ENCODE measurements at regions not wholly inside any gene's neighbourhood (a gene's known extent, or its start where the extent isn't known, plus 50 kb on each side); places are given as distances from the start of the nearest gene placed in this dataset.

GRCh38 chr6:135796643-135797305 is 54.7 kb upstream of the PDE7B start:
- no peak overlapping the region for H3K4me3 ChIP-seq (ENCODE audit: low read depth in 1 of 2, low read length in 2 of 2)
- no peaks in the 10 kb centered on the region for H3K4me1 ChIP-seq (ENCODE audit: insufficient read depth, low read length)
- ATAC-seq (ENCODE audit: insufficient read depth, low read depth), result no peak

GRCh38 chr6:135797361-135797760 is 54.1 kb upstream of the PDE7B start:
- TF ChIP-seq EZH2 (IDR thresholded peaks at IDR 0.05; ENCODE audit: borderline replicate concordance, low read depth, low read length, severe bottlenecking), result no peak
- TF ChIP-seq, protein P1, sequence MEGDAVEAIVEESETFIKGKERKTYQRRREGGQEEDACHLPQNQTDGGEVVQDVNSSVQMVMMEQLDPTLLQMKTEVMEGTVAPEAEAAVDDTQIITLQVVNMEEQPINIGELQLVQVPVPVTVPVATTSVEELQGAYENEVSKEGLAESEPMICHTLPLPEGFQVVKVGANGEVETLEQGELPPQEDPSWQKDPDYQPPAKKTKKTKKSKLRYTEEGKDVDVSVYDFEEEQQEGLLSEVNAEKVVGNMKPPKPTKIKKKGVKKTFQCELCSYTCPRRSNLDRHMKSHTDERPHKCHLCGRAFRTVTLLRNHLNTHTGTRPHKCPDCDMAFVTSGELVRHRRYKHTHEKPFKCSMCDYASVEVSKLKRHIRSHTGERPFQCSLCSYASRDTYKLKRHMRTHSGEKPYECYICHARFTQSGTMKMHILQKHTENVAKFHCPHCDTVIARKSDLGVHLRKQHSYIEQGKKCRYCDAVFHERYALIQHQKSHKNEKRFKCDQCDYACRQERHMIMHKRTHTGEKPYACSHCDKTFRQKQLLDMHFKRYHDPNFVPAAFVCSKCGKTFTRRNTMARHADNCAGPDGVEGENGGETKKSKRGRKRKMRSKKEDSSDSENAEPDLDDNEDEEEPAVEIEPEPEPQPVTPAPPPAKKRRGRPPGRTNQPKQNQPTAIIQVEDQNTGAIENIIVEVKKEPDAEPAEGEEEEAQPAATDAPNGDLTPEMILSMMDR (IDR thresholded peaks at IDR 0.05; ENCODE audit: borderline replicate concordance, extremely low read depth, low read length, poor library complexity, severe bottlenecking), result no peak
- Histone ChIP-seq H3K36me3 (ENCODE audit: insufficient read depth, low read length) (no peaks in the 10 kb centered on the region), H3K4me3 (ENCODE audit: low read depth in 1 of 2, low read length in 2 of 2) (no peak overlapping the region), H3K9me3 (ENCODE audit: insufficient read depth, low read length, severe bottlenecking) (no peaks in the 10 kb centered on the region), H4K20me1 (ENCODE audit: insufficient read depth, low read length) (no peaks in the 10 kb centered on the region), H3K4me2 (ENCODE audit: insufficient read depth, low read length) (no peak overlapping the region), H3K9ac (ENCODE audit: low read depth, low read length) (no peak overlapping the region), H2AFZ (ENCODE audit: low read depth, low read length) (no peak overlapping the region), H3K27me3 (ENCODE audit: insufficient read depth, low read length, poor library complexity) (peaks cover 10% of the 10 kb centered on the region), H3K4me1 (ENCODE audit: insufficient read depth, low read length) (no peaks in the 10 kb centered on the region), H3K27ac (ENCODE audit: low read length) (no peak overlapping the region), H3K79me2 (ENCODE audit: insufficient read depth, low read length) (no peaks in the 10 kb centered on the region)
- DNase-seq (no peak), ATAC-seq (ENCODE audit: insufficient read depth, low read depth) (no peak)

More at GRCh38 chr6:135796643-135797305, 54.7 kb upstream of the PDE7B start:
- no peak overlapping the region for H3K27ac ChIP-seq (ENCODE audit: low read length)
- H3K9ac ChIP-seq (ENCODE audit: low read depth, low read length), result no peak overlapping the region
- no peak for DNase-seq
- H2AFZ ChIP-seq (ENCODE audit: low read depth, low read length), result no peak overlapping the region
- no peaks in the 10 kb centered on the region for H3K36me3 ChIP-seq (ENCODE audit: insufficient read depth, low read length)
- H3K4me2 ChIP-seq (ENCODE audit: insufficient read depth, low read length), result no peak overlapping the region
- H3K9me3 ChIP-seq (ENCODE audit: insufficient read depth, low read length, severe bottlenecking), result no peaks in the 10 kb centered on the region
- no peak for TF ChIP-seq EZH2 (IDR thresholded peaks at IDR 0.05; ENCODE audit: borderline replicate concordance, low read depth, low read length, severe bottlenecking)
- TF ChIP-seq, protein P1 (IDR thresholded peaks at IDR 0.05; ENCODE audit: borderline replicate concordance, extremely low read depth, low read length, poor library complexity, severe bottlenecking), result no peak
- H4K20me1 ChIP-seq (ENCODE audit: insufficient read depth, low read length), result no peaks in the 10 kb centered on the region
- H3K27me3 ChIP-seq (ENCODE audit: insufficient read depth, low read length, poor library complexity), result peaks cover 10% of the 10 kb centered on the region
- no peaks in the 10 kb centered on the region for H3K79me2 ChIP-seq (ENCODE audit: insufficient read depth, low read length)

GRCh38 chr6:135798751-135799515 is 52.6 kb upstream of the PDE7B start:
- H3K27ac ChIP-seq (ENCODE audit: low read length), result no peak overlapping the region
- H3K9me3 ChIP-seq (ENCODE audit: insufficient read depth, low read length, severe bottlenecking), result no peaks in the 10 kb centered on the region
- H2AFZ ChIP-seq (ENCODE audit: low read depth, low read length), result no peak overlapping the region
- no peak overlapping the region for H3K4me2 ChIP-seq (ENCODE audit: insufficient read depth, low read length)
- ATAC-seq (ENCODE audit: insufficient read depth, low read depth) (no peak), DNase-seq (no peak)
- no peak overlapping the region for H3K9ac ChIP-seq (ENCODE audit: low read depth, low read length)
- peaks cover 10% of the 10 kb centered on the region for H3K27me3 ChIP-seq (ENCODE audit: insufficient read depth, low read length, poor library complexity)
- no peaks in the 10 kb centered on the region for H3K4me1 ChIP-seq (ENCODE audit: insufficient read depth, low read length)
- no peaks in the 10 kb centered on the region for H4K20me1 ChIP-seq (ENCODE audit: insufficient read depth, low read length)
- TF ChIP-seq EZH2 (IDR thresholded peaks at IDR 0.05; ENCODE audit: borderline replicate concordance, low read depth, low read length, severe bottlenecking), result no peak
- TF ChIP-seq, protein P1 (IDR thresholded peaks at IDR 0.05; ENCODE audit: borderline replicate concordance, extremely low read depth, low read length, poor library complexity, severe bottlenecking), result no peak
- H3K4me3 ChIP-seq (ENCODE audit: low read depth in 1 of 2, low read length in 2 of 2), result no peak overlapping the region
- H3K79me2 ChIP-seq (ENCODE audit: insufficient read depth, low read length), result no peaks in the 10 kb centered on the region
- no peaks in the 10 kb centered on the region for H3K36me3 ChIP-seq (ENCODE audit: insufficient read depth, low read length)
